MV-4-11 (cell line): ENCODE measurements at regions not wholly inside any gene's neighbourhood (a gene's known extent, or its start where the extent isn't known, plus 50 kb on each side); places are given as distances from the start of the nearest gene placed in this dataset.

Source experiments
- DNase-seq: peaks from one replicate; lab custom pipeline; 2025; lab: John Stamatoyannopoulos, UW

DNA sequence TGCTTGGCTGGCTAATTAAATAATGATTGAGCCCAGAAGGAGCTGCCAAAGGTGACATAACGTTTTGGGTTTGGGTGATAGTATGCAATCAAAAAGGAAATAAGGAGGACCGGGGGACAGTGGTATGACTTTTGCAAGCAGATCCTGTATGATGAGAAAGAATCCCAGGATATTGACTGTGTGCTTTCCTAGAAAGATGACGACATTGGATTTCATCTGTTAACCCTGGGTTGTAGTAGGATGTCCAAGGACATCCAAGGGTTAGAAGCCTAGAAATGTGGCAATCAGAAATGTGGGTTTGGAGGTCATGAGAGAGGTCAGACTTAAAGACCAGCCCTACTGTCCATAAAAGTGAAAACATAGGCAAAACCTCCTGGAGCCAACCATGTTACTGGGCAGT is 50.3 kb upstream of the HMHB1 start:
- no peak for DNase-seq

DNA sequence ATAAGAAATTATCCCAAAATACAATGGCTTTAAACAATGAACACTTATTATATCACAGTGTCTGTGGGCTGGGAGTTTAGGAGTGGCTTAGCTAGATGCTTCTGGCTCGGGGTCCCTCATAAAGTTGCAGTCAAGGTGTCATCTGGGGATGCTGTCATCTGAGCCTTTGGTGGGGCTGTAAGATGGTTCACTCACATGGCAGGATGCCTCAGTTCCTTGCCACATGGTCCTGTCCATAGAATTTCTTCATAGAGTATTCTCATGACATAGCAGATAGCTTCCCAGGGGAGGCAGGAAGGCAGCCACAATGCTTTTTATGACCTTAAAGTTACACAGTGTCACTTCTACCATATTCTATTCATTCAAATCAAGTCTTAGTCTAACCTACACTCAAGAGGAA is 51.2 kb upstream of the HMHB1 start:
- no peak for DNase-seq

DNA sequence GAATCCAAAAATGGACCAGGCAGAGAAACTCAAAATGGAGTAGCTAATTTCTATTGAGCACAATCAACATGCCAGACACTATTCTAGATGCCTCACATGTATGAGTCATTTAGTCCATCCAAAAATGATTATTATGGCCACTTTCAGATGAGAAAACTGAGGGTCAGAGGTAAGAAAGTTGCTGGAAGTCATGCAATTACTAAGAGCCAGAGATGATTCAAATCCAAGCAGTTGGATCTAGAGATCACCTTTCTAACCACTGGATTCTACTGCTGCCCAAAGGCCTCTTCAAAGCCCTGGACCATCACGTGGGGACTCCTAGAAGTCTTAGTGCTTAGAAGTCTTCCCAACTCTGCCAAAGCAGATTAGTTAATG is 51.8 kb upstream of the HMHB1 start:
- no peak for DNase-seq

DNA sequence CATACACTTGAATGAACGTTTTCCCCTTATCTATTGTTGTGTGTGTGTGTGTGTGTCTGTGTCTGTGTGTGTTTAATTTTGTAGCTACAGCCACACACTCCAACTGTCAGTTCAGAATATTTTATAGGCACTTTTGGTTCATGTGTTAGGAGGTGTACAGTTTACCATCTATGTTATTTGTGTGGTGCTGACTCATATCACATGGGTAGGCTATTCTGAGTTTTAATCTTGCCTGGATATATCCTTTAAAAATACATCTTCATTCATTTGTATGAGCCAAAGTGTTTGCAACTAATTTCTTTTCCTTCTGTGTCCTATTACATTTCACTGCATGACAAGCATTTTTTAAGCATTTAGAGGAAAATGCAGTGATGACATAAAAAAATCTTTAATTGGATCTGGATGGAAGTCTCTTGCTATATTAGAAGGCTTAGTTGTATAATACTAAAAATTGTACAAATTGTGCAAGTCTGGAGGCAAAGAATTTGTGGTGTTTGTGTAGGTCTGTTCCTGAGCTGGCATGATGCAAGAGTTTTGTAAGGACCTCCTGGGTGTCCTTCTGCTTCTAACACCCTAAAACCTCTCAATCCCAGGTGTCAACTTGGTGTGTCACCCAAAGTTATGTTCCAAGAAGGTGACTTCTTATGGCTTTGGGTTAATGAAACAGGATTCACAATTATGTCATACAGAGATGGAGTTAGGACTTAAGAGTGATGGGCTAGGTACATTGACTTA is 52.4 kb upstream of the HMHB1 start:
- DNase-seq = no peak

DNA sequence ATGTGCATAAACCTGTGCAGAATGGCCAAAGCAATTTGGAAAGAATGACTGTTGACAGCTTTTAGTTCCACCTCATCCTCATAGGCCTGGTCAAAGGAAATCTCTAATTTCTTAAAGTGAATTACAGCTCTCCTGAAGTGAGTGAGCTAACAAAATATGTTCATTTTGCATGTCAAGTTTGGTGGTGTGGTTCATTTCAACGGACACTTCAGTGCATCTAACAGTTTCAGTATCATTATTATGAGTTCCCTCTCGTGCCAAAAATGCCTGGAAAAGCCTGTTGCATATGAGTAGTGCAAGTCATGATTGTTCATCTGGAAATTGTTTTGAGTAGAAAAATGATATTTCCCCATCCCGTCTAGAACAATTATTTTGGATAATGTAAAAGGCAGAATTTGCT is 53.2 kb upstream of the HMHB1 start:
- peak; percentile 56 for DNase-seq

DNA sequence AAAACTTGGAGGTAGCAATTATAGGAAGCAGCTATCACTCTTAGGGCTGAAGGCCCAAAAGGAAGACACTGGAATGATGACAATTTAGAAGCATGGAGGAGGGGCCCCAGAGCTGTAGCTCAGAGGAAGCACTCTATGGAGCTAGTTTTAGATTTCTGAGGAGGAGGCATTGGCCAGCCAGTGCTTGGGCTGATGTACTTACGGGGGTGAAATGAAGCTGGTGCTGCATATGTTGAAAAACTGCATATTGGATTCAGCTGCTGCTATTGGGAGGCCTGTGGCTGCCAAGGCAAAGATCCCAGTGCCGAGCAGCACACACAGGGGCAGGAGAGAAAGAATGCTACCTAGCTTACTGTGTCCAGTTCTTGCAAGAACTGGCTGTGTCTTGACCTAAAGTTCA is 53.9 kb upstream of the HMHB1 start:
- DNase-seq = no peak

DNA sequence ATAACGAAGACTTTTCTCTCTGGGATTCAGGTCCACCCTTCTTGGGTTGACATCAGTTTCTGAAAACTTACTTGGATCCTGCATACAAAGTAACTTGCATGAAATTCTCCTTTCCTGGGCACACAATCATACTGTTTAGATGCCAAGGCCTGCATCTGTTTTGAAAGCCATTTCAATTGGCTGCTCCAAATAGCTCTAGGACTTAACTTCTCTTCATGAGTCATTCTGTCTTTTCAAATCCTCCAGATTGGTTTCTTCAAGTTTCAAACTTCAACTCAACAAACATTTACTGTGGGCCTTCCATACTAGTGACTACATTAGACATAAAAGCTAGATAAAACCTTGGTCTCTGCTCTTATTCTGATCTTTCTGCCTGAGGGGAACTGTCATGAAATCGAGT is 54.8 kb upstream of the HMHB1 start:
- peak; percentile 3 for DNase-seq

DNA sequence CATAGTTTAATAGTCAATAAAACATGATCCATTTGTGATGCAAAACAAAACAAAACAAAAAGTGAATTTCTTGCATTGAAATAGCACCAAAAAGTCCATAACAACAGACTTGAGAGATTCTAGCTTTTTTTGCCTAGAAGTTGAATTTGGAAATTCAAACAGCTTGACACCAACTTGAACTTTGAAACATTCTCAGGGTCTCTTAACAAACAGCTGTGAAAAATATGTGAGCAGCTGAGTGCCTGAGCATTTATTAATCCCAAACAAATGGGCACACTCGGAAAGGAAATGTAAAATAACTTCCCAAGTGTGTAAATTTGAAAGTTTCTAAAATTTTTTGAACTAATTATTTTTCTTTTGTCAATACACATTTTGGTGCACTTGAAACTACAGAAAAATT is 56.0 kb upstream of the HMHB1 start:
- DNase-seq = no peak

DNA sequence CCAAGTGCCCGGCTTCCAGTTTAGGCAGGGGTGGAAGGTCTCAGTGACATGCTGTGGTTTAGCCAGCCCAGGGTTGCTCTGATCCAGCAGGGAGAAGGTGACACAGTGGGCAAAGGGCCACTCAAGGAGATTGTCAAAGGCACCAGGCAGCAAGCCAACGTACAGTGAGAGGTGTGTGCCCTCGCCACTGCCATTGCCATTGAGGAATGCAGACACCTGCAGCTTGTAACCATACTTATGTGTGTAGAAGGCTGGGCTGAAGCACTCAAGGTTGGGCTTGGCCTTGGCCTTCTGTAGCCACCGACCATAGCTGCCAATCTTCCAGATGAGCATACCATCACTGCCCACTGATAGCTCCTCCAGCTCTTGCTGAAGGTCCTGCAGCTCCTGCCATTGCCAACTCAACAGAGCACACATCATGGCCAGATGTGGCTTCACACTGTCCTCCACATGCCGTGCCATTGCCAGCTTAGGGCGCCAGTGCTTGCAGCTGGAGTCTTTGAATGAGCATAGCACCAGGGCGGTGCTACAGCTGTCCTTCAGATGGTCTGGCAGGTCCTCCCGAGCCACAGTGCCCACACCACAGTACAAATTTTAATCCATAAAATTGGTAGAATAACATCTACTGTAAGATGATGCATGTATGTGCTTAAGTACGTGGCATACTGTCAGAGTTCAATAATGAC is 59.7 kb upstream of the HMHB1 start:
- DNase-seq = no peak

DNA sequence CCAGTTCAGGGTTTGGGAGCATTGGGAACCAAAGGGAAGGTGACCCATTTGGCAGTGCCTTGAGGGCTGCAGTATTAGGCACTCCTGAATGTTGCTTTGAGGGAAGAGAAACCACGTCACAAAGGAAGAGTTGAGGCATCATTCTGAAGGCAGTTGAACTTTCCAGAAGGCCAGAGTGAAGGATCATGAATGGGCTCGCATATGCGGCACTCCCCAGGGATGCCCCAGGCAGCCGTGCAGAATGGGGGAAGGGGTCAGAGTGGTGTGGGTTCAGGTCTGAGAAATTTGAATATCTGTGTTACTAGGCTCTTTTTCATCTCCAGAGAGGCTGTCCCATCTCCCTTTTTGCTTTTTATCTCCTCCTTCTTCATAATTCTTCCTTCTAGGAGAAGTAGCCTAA is 60.6 kb upstream of the HMHB1 start:
- DNase-seq = no peak

DNA sequence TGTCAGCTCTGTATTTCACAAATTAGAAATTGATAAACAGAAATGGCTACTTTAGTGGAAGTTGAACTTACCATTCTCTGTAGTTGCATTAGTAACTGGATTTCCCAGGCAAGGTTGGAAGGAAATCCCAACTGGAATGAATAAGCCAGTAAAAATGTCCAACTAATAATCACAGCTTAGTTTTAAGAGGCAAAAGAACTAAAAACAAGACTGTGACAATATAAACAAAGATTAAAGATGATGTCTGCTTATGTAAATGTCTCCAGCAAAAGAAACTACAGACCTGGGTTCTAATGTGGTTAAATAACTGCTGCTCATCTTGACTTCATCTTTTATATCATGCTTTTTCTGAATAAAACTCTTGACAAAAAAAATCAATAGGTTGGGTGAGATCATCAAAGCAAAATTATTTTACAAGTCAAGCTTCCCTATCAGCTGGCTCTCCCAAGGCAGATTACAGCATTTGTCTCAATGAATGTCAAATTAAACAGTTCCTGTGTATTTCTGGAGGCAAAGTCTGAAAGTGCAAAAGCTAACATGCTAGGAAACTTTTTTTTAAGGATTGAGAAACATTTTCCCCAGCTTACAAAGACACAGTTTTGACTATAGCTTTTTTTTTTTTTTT is 62.3 kb upstream of the HMHB1 start:
- DNase-seq = no peak

DNA sequence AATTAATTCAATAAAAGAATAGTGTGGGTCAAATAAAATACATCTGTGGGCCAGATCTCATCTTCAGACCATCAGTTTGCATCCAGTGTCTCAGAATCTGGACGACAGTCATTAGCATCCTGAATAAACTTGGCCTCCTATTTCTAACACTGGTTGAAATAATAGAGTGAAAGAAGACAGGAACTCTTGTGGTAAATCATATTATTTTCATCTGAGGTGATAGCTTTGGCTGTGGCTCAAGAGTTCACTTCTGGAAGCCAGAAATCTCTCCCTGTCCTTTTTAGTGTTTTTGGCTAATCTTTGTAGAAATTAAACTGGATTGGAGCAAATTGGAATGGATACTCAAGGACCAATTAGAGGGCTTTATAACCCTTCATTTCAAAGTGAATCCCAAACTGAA is 63.4 kb upstream of the HMHB1 start:
- DNase-seq = no peak

DNA sequence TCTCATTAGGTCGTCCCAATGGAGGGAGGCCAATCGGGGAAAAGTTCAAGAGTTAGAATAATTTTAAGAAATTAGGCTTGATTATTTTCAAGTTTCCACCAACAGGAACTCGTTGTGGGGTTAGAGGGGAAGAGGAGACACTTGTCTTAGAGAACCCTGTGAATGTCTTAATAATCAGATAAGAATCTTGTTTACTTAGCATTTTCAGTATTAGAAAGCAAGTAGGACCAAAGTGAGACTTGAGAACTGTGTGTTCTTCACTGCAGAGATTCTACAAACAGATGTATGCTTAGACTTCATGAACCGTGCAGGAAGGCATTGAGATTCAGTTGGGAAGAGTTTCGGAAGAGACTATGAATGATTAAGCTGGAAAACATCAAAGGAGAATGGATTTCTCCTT is 69.0 kb upstream of the HMHB1 start:
- DNase-seq = no peak

DNA sequence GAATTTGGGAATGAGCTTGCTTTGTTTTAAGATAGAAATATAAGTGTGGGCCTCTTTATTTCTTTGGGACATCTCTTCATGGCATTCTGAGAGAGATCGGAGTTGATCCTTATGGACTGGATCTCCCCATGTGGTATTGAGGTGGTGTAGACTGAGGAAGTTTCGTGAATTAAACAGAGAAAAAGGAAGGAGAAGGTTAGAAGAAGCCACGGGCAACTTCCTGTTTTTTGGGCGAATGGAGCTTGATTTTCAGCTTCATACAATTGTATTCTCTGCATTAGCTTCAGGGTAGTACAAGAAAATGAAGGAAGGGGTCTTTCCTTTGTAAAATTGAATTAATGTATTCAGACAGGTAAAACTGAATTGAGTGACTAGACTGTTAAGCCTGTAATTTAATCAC is 70.5 kb upstream of the HMHB1 start:
- peak; percentile 79 for DNase-seq

DNA sequence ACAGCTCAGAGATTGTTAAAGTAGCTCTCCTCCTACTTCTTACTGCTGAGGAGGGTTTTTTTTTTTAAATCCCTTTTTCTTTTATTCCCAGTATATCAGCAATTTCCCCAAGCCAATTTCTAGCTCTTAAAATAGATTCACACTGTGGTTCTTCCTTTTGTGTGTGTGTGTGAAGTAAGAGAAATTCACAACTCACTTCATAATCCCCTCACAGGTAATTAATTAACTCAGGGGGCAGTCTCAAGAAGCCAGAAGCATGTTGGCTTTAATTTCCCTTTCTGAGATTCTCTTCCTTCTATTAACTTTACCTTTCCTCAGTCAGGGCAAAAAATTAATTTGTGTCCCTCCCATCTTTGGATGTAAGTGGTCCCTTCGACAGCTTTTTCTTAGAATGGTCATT is 71.0 kb upstream of the HMHB1 start:
- no peak for DNase-seq

DNA sequence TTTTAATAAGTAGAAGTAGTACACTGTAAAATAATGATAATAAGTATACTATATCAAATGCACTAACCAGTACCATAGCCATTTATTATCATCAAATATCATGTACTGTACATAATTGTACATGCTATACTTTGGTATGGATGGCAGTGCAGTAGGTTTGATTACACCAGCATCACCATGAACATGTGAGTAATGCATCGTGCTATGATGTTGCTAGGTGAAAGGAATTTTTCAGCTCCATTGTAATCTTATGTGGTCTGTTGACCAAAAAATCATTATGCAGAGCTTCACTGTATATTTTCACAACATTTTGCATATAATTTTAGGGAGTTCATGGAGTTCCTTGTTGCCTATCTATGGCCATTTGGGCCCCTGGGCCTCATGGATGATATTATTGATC is 72.2 kb upstream of the HMHB1 start:
- DNase-seq = no peak

DNA sequence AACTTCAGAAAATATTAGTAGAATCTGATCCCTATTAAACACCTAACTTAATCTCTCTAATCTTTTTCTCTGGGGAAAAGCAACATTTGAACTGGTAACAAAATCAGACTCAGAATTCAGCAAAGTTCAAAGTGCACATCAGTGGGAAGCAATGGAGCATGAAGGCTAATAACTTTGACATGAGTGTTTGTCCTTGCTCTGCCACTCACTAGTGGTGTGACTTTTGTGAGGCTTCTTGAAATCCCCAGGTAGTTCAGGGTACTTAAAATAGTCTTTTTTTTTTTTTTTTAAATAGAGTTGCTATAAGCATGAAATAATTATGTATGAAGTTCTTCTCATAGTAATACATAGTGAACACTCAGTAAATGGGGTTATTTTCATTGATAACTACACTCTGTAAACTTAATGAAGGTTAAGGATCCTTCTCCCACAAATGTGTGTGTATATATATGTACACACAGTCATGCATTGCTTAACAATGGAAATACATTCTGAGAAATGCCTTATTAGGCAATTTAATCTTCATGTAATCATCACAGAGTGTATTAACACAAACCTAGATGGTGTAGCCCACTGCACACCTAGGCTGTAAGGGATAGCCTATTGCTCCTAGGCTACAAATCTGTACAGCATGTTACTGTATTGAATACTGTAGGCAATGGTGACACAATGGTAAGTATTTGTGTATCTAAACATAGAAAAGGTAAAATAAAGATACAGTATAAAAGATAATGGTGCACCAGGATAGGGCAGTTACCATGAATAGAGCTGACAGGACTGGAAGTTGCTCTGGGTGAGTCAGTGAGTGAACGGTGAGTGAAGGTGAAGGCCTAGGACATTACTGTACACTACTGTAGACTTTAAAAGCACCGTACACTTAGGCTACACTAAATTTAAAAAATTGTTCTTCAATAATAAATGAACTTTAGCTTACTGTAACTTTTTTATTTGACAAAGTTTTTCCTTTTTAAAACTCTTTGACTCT is 73.3 kb upstream of the HMHB1 start:
- DNase-seq = no peak

DNA sequence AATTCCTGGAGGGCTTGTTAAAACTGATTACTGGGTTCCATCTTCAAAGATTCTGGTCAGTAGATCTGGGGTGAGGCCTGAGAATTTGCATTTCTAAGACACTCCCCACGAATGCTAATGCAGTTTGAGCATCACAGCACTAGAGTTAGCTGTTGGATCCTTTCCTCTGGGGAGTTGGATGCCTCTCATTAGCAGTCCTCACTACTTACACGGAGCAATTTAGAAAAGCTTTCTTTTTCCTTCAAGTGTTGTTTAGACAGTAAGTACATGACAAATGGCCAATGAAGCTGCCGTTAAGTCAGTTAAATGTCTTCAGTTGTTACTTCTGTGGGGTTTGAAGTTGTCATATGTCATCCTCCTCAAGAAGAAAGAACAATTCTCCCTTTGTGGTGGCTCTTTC is 74.9 kb upstream of the HMHB1 start:
- DNase-seq = no peak

DNA sequence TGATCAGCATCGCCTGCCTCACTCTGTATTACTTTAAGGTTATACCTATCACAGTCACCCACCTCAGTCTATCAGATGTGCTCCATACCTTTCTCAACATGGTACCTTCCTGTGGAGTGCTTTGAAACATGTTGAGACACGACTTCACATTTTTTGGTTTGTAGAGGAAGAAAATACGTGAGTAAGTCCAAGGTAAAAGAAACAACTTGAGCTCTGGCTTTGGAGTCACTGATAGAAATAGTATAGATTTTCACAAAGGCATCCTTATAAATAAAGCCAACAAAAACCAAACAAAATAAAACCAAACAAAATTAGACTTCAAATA is 77.5 kb upstream of the HMHB1 start:
- no peak for DNase-seq

DNA sequence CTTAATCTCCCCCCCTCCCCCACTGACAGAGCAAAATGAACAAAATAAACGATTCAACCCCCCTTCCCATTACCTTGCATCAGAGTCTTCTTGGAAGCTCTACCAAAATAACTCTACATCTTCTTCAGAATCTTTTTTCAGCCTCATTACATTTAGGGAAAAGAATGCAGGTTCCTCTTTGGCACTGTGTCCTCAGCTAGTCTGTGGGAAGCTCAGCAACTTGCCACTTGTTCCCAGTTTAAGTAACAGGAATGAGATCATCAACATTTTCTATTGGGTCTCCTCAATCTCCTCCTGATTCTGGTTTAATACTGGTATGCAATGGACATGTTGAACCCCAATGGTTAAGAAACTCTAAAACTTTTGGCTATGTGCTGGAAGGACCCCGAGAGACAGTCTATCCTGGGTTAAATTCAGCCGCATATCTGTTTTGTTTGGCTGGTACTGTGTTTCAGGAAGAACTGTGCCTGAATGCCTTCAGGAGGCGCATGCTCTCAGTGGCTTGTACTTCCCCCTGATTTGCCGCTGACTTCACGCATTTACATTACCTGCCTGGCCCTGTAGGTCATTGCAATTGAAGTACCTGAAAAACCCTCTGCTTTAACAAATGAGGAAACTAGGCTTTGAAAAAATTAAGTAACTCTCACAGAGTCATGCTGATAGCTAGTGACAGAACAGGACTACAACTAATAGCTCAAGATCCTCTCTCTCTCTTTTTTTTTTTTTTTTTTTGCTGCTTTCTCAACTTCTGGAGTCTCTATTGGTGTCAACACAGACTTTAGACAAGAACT is 78.1 kb upstream of the HMHB1 start:
- DNase-seq = no peak

DNA sequence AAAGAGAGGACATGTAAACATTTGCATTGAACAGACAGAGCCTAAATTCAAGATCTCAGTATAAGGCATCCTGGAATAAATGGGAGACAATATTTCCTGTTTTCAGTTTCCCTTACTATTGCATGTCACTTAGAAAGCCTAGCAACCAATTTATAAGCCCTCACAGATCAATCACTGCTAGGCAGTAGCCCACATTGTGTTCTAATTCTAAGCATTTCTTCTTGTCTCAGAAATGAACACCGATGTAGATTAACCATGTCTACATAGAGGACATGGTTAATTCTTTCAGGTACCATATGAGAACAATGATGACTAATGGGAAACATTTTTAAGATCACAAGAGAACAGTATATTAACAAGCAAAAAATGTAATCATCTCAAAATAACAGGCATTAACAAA is 79.6 kb upstream of the HMHB1 start:
- DNase-seq = no peak
